SK-N-SH treated with all-trans-retinoic acid at 6 μM for 48 hours (cell line): ENCODE measurements at regions not wholly inside any gene's neighbourhood (a gene's known extent, or its start where the extent isn't known, plus 50 kb on each side); places are given as distances from the start of the nearest gene placed in this dataset.

Source experiments
- ATAC-seq: fragments of 200-7000 bp; cut with Tn5 transposase; 3 replicates; pipeline ENCODE4 v1.9.1; 2020; ENCODE audit warnings: mild to moderate bottlenecking, moderate library complexity
- ARNTL ChIP-seq: fragments of 450-650 bp; formaldehyde crosslinking; IDR thresholded peaks from 2 replicates; pipeline ENCODE4 v1.5.0; 2020; ENCODE audit warnings: low read depth, mild to moderate bottlenecking, moderate library complexity, borderline replicate concordance
- BACH2 ChIP-seq: fragments of 250-450 bp; sonication (Bioruptor Pico); IDR thresholded peaks from 2 replicates; pipeline ENCODE4 v1.9.0; 2021; ENCODE audit warnings: mild to moderate bottlenecking, borderline replicate concordance
- CSDC2 ChIP-seq: fragments of 250-450 bp; sonication (Bioruptor Pico); IDR thresholded peaks from 2 replicates; pipeline ENCODE4 v1.5.0; 2020; ENCODE audit warnings: mild to moderate bottlenecking, moderate library complexity
- ESRRG ChIP-seq: fragments of 250-450 bp; sonication (Bioruptor Pico); IDR thresholded peaks from 2 replicates; pipeline ENCODE4 v1.6.1; 2021; ENCODE audit warnings: mild to moderate bottlenecking
- GLIS3 ChIP-seq: fragments of 250-450 bp; sonication (Bioruptor Pico); IDR thresholded peaks from 2 replicates; pipeline ENCODE4 v1.5.0; 2020; ENCODE audit warnings: mild to moderate bottlenecking, moderate library complexity
- ISL1 ChIP-seq: fragments of 250-450 bp; sonication (Bioruptor Pico); IDR thresholded peaks from 2 replicates; pipeline ENCODE4 v2.1.2; 2022; ENCODE audit warnings: mild to moderate bottlenecking, moderate library complexity
- OSR1 ChIP-seq: fragments of 250-450 bp; sonication (Bioruptor Pico); IDR thresholded peaks from 2 replicates; pipeline ENCODE4 v1.8.0; 2022; ENCODE audit warnings: moderate library complexity, mild to moderate bottlenecking, inconsistent platforms
- PPARA ChIP-seq: fragments of 250-450 bp; sonication (Bioruptor Pico); IDR thresholded peaks from 2 replicates; pipeline ENCODE4 v1.5.0; 2020; ENCODE audit warnings: mild to moderate bottlenecking, borderline replicate concordance
- RARB ChIP-seq: fragments of 250-450 bp; sonication (Bioruptor Pico); IDR thresholded peaks from 2 replicates; pipeline ENCODE4 v1.8.0; 2021; ENCODE audit warnings: mild to moderate bottlenecking, moderate library complexity
- SNAI2 ChIP-seq: fragments of 250-450 bp; sonication (Bioruptor Pico); IDR thresholded peaks from 2 replicates; pipeline ENCODE4 v1.5.0; 2020; ENCODE audit warnings: mild to moderate bottlenecking, moderate library complexity
- TCF4 ChIP-seq: fragments of 250-450 bp; sonication (Bioruptor Pico); IDR thresholded peaks from 2 replicates; pipeline ENCODE4 v1.8.0; 2021; ENCODE audit warnings: mild to moderate bottlenecking, moderate library complexity, borderline replicate concordance
- TOX ChIP-seq: fragments of 250-450 bp; sonication (Bioruptor Pico); IDR thresholded peaks from 2 replicates; pipeline ENCODE4 v1.8.0; 2021; ENCODE audit warnings: mild to moderate bottlenecking, moderate library complexity, borderline replicate concordance
- ZC3H10 ChIP-seq: fragments of 250-450 bp; sonication (Bioruptor Pico); IDR thresholded peaks from 2 replicates; pipeline ENCODE4 v1.5.1; 2021; ENCODE audit warnings: mild to moderate bottlenecking, moderate library complexity
- ZFP3 ChIP-seq: fragments of 250-450 bp; sonication (Bioruptor Pico); IDR thresholded peaks from 2 replicates; pipeline ENCODE4 v1.5.0; 2020; ENCODE audit warnings: mild to moderate bottlenecking, moderate library complexity
- ZNF565 ChIP-seq: fragments of 450-650 bp; formaldehyde crosslinking; conservative IDR thresholded peaks from 2 replicates; pipeline ENCODE4 v1.5.0; 2020; ENCODE audit warnings: low read depth, mild to moderate bottlenecking, moderate library complexity
- ZNF70 ChIP-seq: fragments of 450-650 bp; formaldehyde crosslinking; IDR thresholded peaks from 2 replicates; pipeline ENCODE4 v1.5.0; 2020; ENCODE audit warnings: mild to moderate bottlenecking, moderate library complexity
- ZNF8 ChIP-seq: fragments of 450-650 bp; formaldehyde crosslinking; IDR thresholded peaks from 2 replicates; pipeline ENCODE4 v1.5.0; 2020; ENCODE audit warnings: mild to moderate bottlenecking, moderate library complexity
- TF ChIP-seq, protein P1 (sequence below): fragments of 250-450 bp; sonication (Bioruptor Pico); IDR thresholded peaks from 2 replicates; pipeline ENCODE4 v1.8.0; 2021; ENCODE audit warnings: low read depth, mild to moderate bottlenecking, moderate library complexity, borderline replicate concordance
- TF ChIP-seq, protein P2 (sequence below): fragments of 250-450 bp; sonication (Bioruptor Pico); IDR thresholded peaks from 2 replicates; pipeline ENCODE4 v1.5.1; 2020; ENCODE audit warnings: low read depth, mild to moderate bottlenecking, moderate library complexity
- TF ChIP-seq, protein P3 (sequence below): fragments of 250-450 bp; sonication (Bioruptor Pico); IDR thresholded peaks from 2 replicates; pipeline ENCODE4 v1.5.1; 2021; ENCODE audit warnings: mild to moderate bottlenecking, moderate library complexity
- TF ChIP-seq, protein P4 (sequence below): fragments of 250-450 bp; sonication (Bioruptor Pico); IDR thresholded peaks from 2 replicates; pipeline ENCODE4 v1.8.0; 2020; ENCODE audit warnings: mild to moderate bottlenecking, moderate library complexity, borderline replicate concordance

DNA sequence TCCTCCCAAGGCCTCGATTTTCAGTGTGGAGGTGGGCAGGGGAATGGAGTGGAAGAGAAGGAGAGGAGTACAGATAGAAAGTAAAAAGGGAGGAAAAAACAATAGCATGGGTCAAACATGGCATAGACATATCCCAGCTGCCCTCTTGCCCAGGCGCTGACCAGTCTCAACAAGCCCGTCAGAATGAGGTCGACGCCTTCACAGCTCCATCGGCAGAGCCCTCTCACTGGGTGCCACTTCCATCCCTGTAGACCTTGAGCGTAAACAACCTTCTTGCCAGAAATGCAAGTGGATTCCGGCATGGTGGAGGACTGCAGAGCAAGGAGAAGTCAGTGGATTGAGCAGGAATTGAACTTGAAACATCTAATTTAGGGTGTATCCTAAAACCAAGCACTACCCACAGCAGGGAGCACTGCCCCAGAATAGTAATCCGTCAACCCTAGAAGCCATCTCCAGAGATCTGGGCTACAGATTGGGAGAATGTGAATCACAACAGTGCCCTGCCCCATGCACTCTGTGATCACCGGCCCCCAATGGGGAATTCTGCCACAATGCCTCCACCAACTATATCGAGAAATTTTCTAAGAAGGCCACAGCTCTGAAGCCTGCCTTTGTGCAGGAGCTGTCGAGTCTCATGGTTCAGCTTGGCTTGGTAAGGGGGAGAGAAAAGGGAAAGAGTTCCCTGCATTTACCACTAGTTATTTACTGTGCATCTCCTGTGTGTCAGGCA, 190.1 kb downstream of the UACA start:
- no peak for ATAC-seq
- TF ChIP-seq, protein P1, sequence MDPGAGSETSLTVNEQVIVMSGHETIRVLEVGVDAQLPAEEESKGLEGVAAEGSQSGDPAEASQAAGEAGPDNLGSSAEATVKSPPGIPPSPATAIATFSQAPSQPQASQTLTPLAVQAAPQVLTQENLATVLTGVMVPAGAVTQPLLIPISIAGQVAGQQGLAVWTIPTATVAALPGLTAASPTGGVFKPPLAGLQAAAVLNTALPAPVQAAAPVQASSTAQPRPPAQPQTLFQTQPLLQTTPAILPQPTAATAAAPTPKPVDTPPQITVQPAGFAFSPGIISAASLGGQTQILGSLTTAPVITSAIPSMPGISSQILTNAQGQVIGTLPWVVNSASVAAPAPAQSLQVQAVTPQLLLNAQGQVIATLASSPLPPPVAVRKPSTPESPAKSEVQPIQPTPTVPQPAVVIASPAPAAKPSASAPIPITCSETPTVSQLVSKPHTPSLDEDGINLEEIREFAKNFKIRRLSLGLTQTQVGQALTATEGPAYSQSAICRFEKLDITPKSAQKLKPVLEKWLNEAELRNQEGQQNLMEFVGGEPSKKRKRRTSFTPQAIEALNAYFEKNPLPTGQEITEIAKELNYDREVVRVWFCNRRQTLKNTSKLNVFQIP (CRISPR knock-in tag), result no peak
- TF ChIP-seq RARB (no peak), SNAI2 (CRISPR knock-in tag) (no peak), GLIS3 (CRISPR knock-in tag) (no peak), BACH2 (CRISPR knock-in tag) (no peak), ARNTL (CRISPR knock-in tag) (no peak), ZC3H10 (no peak), OSR1 (CRISPR knock-in tag) (no peak), ZNF565 (CRISPR knock-in tag) (no peak), TCF4 (CRISPR knock-in tag) (no peak), CSDC2 (no peak), ZNF70 (CRISPR knock-in tag) (no peak), ZFP3 (CRISPR knock-in tag) (no peak), TOX (CRISPR knock-in tag) (no peak), PPARA (CRISPR knock-in tag) (no peak)
- TF ChIP-seq, protein P2, sequence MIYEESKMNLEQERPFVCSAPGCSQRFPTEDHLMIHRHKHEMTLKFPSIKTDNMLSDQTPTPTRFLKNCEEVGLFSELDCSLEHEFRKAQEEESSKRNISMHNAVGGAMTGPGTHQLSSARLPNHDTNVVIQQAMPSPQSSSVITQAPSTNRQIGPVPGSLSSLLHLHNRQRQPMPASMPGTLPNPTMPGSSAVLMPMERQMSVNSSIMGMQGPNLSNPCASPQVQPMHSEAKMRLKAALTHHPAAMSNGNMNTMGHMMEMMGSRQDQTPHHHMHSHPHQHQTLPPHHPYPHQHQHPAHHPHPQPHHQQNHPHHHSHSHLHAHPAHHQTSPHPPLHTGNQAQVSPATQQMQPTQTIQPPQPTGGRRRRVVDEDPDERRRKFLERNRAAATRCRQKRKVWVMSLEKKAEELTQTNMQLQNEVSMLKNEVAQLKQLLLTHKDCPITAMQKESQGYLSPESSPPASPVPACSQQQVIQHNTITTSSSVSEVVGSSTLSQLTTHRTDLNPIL (CRISPR knock-in tag), result no peak
- TF ChIP-seq, protein P3, sequence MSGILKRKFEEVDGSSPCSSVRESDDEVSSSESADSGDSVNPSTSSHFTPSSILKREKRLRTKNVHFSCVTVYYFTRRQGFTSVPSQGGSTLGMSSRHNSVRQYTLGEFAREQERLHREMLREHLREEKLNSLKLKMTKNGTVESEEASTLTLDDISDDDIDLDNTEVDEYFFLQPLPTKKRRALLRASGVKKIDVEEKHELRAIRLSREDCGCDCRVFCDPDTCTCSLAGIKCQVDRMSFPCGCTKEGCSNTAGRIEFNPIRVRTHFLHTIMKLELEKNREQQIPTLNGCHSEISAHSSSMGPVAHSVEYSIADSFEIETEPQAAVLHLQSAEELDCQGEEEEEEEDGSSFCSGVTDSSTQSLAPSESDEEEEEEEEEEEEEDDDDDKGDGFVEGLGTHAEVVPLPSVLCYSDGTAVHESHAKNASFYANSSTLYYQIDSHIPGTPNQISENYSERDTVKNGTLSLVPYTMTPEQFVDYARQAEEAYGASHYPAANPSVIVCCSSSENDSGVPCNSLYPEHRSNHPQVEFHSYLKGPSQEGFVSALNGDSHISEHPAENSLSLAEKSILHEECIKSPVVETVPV (CRISPR knock-in tag), result no peak
- TF ChIP-seq, protein P4, sequence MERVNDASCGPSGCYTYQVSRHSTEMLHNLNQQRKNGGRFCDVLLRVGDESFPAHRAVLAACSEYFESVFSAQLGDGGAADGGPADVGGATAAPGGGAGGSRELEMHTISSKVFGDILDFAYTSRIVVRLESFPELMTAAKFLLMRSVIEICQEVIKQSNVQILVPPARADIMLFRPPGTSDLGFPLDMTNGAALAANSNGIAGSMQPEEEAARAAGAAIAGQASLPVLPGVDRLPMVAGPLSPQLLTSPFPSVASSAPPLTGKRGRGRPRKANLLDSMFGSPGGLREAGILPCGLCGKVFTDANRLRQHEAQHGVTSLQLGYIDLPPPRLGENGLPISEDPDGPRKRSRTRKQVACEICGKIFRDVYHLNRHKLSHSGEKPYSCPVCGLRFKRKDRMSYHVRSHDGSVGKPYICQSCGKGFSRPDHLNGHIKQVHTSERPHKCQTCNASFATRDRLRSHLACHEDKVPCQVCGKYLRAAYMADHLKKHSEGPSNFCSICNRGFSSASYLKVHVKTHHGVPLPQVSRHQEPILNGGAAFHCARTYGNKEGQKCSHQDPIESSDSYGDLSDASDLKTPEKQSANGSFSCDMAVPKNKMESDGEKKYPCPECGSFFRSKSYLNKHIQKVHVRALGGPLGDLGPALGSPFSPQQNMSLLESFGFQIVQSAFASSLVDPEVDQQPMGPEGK (CRISPR knock-in tag), result no peak

DNA sequence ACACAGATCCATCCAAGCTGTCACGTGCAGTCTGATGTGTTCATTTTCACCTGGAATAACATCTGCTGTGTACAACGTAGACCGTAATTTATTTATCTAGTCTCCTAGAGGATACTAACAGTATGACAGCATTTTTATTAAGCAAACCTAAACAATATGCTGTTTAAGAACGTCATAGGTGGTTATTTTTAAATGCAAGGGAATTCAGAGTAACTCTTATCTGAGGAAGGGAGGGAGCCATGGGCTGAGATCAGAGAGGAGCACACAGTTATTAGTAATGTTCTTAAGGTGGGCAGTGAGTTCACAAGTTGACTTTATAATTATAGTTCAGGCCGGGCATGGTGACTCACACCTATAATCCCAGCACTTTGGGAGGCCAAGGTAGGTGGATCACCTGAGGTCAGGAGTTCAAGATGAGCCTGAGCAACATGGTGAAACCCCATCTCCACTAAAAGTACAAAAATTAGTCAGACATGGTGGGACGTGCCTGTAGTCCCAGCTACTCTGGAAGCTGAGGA, 193.6 kb downstream of the UACA start:
- peak; percentile 42 for ATAC-seq
- TF ChIP-seq PPARA (CRISPR knock-in tag) (no peak), ZFP3 (CRISPR knock-in tag) (no peak), ZNF565 (CRISPR knock-in tag) (no peak), ISL1 (CRISPR knock-in tag) (no peak), ZNF8 (CRISPR knock-in tag) (no peak), GLIS3 (CRISPR knock-in tag) (no peak), OSR1 (CRISPR knock-in tag) (no peak), TOX (CRISPR knock-in tag) (no peak), CSDC2 (no peak), TCF4 (CRISPR knock-in tag) (no peak), RARB (no peak), SNAI2 (CRISPR knock-in tag) (no peak), ESRRG (CRISPR knock-in tag) (no peak), ZNF70 (CRISPR knock-in tag) (no peak), BACH2 (CRISPR knock-in tag) (no peak)
- TF ChIP-seq, protein P1 (CRISPR knock-in tag), result no peak
